ENCODE measurements at regions not wholly inside any gene's neighbourhood (a gene's known extent, or its start where the extent isn't known, plus 50 kb on each side); places are given as distances from the start of the nearest gene placed in this dataset.

DNA sequence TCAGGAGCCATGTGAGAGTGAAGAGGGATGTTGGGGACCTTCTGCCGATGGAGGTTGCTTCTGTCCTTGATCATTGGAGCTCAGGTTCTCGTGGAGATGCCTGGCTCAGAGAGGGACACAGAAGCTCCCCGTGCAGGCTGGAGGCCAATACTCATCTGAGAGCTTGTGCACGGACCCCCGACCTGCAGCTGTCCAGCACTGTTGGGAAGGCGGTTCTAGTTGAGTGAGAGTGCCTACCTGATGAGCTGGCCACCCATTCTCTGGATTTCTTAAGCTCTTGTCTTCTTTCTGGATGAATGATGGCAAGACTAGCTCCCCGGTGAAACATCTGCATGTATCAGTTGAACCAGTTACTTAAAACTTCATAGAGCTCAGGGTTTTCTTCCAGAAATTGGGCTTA, 247.6 kb upstream of the MKI67 start:
- ChIA-PET CTCF (ENCODE audit: low intra/inter-chr PET ratio, low total read pairs) (no interaction called here), POLR2A (no interaction called here)
- FAIRE-seq, result no peak
- TF ChIP-seq XBP1 (CRISPR knock-in tag; IDR thresholded peaks at IDR 0.05), result no peak
- TF ChIP-seq ARNTL (CRISPR knock-in tag; IDR thresholded peaks at IDR 0.05), result no peak
- TF ChIP-seq MEF2D (CRISPR knock-in tag; IDR thresholded peaks at IDR 0.05), result no peak
- TF ChIP-seq, protein P1, sequence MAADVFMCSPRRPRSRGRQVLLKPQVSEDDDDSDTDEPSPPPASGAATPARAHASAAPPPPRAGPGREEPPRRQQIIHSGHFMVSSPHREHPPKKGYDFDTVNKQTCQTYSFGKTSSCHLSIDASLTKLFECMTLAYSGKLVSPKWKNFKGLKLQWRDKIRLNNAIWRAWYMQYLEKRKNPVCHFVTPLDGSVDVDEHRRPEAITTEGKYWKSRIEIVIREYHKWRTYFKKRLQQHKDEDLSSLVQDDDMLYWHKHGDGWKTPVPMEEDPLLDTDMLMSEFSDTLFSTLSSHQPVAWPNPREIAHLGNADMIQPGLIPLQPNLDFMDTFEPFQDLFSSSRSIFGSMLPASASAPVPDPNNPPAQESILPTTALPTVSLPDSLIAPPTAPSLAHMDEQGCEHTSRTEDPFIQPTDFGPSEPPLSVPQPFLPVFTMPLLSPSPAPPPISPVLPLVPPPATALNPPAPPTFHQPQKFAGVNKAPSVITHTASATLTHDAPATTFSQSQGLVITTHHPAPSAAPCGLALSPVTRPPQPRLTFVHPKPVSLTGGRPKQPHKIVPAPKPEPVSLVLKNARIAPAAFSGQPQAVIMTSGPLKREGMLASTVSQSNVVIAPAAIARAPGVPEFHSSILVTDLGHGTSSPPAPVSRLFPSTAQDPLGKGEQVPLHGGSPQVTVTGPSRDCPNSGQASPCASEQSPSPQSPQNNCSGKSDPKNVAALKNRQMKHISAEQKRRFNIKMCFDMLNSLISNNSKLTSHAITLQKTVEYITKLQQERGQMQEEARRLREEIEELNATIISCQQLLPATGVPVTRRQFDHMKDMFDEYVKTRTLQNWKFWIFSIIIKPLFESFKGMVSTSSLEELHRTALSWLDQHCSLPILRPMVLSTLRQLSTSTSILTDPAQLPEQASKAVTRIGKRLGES (CRISPR knock-in tag; IDR thresholded peaks at IDR 0.05; ENCODE audit: borderline replicate concordance), result no peak
- no peak for TF ChIP-seq ZNF83 (CRISPR knock-in tag; IDR thresholded peaks at IDR 0.05; ENCODE audit: borderline replicate concordance)
- no peak for TF ChIP-seq HDAC6 (IDR thresholded peaks at IDR 0.05; ENCODE audit: low read depth, low read length)
- no peak for TF ChIP-seq CBFB (CRISPR knock-in tag; IDR thresholded peaks at IDR 0.05)
- no peak for TF ChIP-seq JARID2 (CRISPR knock-in tag; IDR thresholded peaks at IDR 0.05; ENCODE audit: insufficient replicate concordance)
- no peak for TF ChIP-seq ZBTB7A (CRISPR knock-in tag; IDR thresholded peaks at IDR 0.05)
- TF ChIP-seq, protein P2, sequence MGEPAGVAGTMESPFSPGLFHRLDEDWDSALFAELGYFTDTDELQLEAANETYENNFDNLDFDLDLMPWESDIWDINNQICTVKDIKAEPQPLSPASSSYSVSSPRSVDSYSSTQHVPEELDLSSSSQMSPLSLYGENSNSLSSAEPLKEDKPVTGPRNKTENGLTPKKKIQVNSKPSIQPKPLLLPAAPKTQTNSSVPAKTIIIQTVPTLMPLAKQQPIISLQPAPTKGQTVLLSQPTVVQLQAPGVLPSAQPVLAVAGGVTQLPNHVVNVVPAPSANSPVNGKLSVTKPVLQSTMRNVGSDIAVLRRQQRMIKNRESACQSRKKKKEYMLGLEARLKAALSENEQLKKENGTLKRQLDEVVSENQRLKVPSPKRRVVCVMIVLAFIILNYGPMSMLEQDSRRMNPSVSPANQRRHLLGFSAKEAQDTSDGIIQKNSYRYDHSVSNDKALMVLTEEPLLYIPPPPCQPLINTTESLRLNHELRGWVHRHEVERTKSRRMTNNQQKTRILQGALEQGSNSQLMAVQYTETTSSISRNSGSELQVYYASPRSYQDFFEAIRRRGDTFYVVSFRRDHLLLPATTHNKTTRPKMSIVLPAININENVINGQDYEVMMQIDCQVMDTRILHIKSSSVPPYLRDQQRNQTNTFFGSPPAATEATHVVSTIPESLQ (CRISPR knock-in tag; conservative IDR thresholded peaks at IDR 0.05), result no peak
- TF ChIP-seq, protein P3, sequence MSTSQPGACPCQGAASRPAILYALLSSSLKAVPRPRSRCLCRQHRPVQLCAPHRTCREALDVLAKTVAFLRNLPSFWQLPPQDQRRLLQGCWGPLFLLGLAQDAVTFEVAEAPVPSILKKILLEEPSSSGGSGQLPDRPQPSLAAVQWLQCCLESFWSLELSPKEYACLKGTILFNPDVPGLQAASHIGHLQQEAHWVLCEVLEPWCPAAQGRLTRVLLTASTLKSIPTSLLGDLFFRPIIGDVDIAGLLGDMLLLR (CRISPR knock-in tag; IDR thresholded peaks at IDR 0.05), result no peak
- TF ChIP-seq ZNF761 (CRISPR knock-in tag; conservative IDR thresholded peaks at IDR 0.05), result no peak
- TF ChIP-seq TBP (CRISPR knock-in tag; IDR thresholded peaks at IDR 0.05), result no peak
- TF ChIP-seq, protein P4, sequence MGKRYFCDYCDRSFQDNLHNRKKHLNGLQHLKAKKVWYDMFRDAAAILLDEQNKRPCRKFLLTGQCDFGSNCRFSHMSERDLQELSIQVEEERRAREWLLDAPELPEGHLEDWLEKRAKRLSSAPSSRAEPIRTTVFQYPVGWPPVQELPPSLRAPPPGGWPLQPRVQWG (CRISPR knock-in tag; IDR thresholded peaks at IDR 0.05; ENCODE audit: borderline replicate concordance, low read depth), result no peak
- in situ Hi-C loops (cut with HindIII; ENCODE audit: extremely low pct_ligation_motif_present, low pct_unique_long_range_greater_than_20kb), result no loop called here
- Histone ChIP-seq H3K27ac (ENCODE audit: extremely low read length, insufficient read depth, low read length) (no peak overlapping the region), H2AFZ (ENCODE audit: low read length) (no peak overlapping the region), H3K36me3 (replicated peaks in 1 of 2; ENCODE audit: control insufficient read depth in 1 of 2, insufficient read depth in 2 of 2, low read length in 2 of 2) (no peaks in the 10 kb centered on the region), H3K9me3 (ENCODE audit: low read length) (no peaks in the 10 kb centered on the region), H3K4me3 (replicated peaks in 1 of 3; ENCODE audit: insufficient read depth in 1 of 3, low read depth in 2 of 3, low read length in 3 of 3) (no peak overlapping the region), H3K27me3 (ENCODE audit: control insufficient read depth in 1 of 2, insufficient read depth in 2 of 2, low read length in 2 of 2) (no peaks in the 10 kb centered on the region; a peak in 1 of 5 replicates), H3K9ac (ENCODE audit: insufficient read depth, low read depth, low read length) (no peak overlapping the region), H4K20me1 (ENCODE audit: insufficient read depth, low read length) (no peaks in the 10 kb centered on the region), H3K4me2 (ENCODE audit: low read depth, low read length) (no peak overlapping the region), H3K79me2 (ENCODE audit: insufficient read depth, low read length) (no peaks in the 10 kb centered on the region), H3K4me1 (ENCODE audit: insufficient read depth, low read length) (no peaks in the 10 kb centered on the region)
- no peak for ATAC-seq
- 25% methylated on average over 2 of the region's 7 CpGs for WGBS (ENCODE audit: low lambda C conversion rate)
- no TSS peak for BruUV-seq (replicated peaks)
- no peak for DNase-seq (ENCODE audit: low spot score)
- intact Hi-C loops (cut with micrococcal nuclease; ENCODE audit: unreplicated experiment), result no loop called here

All from HepG2 (cell line).